Spleen (tissue), 7 donors: ENCODE measurements at regions not wholly inside any gene's neighbourhood (a gene's known extent, or its start where the extent isn't known, plus 50 kb on each side); places are given as distances from the start of the nearest gene placed in this dataset.

Experiments
- POLR2A ChIP-seq, 3 donors: fragments of 450-650 bp; IDR thresholded peaks; one replicate each; pipeline ENCODE4 v1.5.1; 2017; ENCODE audit warnings: antibody characterized with exemption in 3 of 3, mild to moderate bottlenecking in 1 of 3
- TF ChIP-seq, protein P1 (sequence below), 11 experiments: fragments of 200-600 bp in 7 of 11; fragments of 450-650 bp in 4 of 11; sonication (generic) in 4 of 11; IDR thresholded peaks in 8 of 11; conservative IDR thresholded peaks in 3 of 11; 1 replicate in 7 of 11; 2 replicates in 4 of 11; pipeline versions ENCODE4 v1.4.0 to v1.8.0; 2016 to 2021; ENCODE audit warnings: antibody characterized with exemption in 11 of 11, inconsistent platforms in 4 of 11, mild to moderate bottlenecking in 1 of 11
- donor health status: DM: no; HTN: no; CAD: no; lungs with moderate emphysema.
- donor health status: DM: no; HTN: no; CAD: no.
- donor health status: DM: no; HTN: no; CAD: no.

DNA sequence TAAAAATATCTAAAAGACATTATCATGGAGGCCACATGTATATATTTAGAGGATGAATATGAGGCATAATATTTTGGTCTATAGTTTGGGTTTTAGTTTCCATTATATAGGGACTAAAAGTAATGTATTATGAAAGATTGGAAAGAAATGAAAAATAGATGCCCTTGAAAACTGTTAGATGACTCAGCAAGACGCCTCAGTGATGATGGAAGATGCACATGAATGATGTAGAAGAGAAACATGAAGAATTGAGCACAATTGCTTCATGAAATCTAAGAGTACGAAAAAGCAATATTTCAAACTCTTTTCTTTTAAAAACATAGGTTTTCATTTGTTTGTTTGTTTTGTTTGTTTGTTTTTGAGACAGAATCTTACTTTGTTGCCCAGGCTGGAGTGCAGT, 89.8 kb downstream of the ARL4A start:
- TF ChIP-seq, protein P1, sequence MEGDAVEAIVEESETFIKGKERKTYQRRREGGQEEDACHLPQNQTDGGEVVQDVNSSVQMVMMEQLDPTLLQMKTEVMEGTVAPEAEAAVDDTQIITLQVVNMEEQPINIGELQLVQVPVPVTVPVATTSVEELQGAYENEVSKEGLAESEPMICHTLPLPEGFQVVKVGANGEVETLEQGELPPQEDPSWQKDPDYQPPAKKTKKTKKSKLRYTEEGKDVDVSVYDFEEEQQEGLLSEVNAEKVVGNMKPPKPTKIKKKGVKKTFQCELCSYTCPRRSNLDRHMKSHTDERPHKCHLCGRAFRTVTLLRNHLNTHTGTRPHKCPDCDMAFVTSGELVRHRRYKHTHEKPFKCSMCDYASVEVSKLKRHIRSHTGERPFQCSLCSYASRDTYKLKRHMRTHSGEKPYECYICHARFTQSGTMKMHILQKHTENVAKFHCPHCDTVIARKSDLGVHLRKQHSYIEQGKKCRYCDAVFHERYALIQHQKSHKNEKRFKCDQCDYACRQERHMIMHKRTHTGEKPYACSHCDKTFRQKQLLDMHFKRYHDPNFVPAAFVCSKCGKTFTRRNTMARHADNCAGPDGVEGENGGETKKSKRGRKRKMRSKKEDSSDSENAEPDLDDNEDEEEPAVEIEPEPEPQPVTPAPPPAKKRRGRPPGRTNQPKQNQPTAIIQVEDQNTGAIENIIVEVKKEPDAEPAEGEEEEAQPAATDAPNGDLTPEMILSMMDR (IDR thresholded peaks at IDR 0.05 in 8 of 11, conservative IDR thresholded peaks at IDR 0.05 in 3 of 11) = no peak
- no peak for TF ChIP-seq POLR2A (IDR thresholded peaks at IDR 0.05)
